NCI-H226 (cell line): ENCODE measurements at regions not wholly inside any gene's neighbourhood (a gene's known extent, or its start where the extent isn't known, plus 50 kb on each side); places are given as distances from the start of the nearest gene placed in this dataset.
"Not testable (repeated sequence)": the region's sequence is repeated elsewhere in the genome, so short reads cannot be mapped to it uniquely, and the experiment has no call there.

ENCODE experiments used
- DNase-seq: peaks from one replicate; pipeline ENCODE4 v3.0.0-alpha.2; 2015

- DNase-seq: not testable (repeated sequence)
Measured at GRCh38 chr6:23854154-23854553, 271.9 kb upstream of the NRSN1 start.

DNA sequence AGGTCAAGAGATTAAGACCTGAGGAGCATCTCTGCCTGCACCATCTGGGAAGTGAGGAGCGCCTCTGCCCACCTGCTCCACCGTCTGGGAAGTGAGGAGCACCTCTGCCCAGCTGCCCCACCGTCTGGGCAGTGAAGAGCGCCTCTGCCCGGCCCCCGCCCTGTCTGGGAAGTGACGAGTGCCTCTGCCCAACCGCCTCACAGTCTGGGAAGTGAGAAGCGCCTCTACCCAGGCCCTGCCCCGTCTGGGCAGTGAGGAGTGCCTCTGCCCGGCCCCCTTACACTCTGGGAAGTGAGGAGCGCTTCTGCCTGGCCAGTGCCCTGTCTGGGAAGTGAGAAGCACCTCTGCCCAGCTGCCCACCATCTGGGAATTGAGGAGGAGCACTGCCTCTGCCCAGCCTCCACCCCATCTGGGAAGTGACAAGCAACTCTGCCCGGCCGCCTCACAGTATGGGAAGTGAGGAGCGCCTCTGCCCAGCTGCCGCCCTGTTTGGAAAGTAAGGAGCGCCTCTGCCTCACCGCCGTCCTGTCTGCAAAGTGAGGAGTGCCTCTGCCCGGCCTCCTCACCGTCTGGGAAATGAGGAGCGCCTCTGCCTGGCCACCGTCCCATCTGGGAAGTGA lies 270.4 kb upstream of the NRSN1 start:
- no peak for DNase-seq

DNA sequence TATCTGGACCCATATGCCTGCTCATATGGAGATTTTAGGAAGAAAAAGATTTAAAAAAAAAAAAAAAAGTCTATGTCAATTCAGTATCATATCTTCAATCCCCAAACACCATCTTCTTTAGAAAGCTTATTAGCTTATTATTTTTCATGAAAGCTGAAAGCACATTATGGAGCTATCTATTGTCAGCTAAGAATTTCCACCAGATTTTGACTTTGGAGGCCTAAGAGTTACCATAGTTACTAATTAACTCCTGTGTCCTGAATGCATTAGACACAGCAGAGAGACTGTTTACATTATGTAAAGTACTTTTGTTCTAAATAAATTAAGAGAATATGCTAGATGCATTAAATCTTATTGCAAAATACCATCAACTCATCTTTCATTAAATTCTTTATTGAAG lies 255.5 kb upstream of the NRSN1 start:
- no peak for DNase-seq

DNA sequence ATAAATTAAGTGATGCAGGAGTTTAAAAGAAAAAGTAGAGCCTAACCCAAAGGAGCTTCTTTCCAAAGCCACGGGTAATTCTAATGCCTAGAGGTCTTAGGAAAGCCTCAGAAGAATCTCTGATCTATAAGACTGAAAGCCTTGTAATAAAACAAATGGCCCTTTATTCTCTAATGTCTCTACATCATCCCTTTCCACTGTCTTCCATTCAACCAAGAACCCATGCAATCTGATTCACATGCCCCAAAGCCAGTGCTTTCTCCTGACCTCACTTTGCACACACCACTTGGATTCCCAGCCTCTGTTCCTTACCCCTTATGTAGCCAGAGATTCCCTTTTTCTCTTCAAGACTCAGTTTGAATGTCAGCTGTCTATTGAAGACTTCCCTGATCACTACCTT lies 252.9 kb upstream of the NRSN1 start:
- no peak for DNase-seq

DNA sequence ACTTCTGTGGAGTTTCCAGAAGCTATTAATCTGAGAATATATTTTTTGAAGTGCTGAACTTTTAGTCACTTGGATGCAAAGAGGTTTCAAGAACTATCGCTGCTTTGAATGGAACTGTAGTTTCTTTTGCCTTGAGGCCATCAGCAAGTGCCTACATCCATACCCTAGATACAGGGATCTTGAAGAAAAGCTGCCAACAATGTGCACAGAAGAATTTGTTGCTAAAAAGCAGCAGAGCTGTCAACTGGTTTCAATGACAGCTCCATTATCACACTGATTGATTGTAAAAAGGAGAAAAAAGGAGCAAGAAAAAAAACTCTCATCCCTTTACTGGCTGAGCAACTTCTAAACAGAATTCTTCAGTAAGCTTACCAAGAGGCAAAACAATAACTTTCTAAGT lies 251.0 kb upstream of the NRSN1 start:
- DNase-seq: no peak

DNA sequence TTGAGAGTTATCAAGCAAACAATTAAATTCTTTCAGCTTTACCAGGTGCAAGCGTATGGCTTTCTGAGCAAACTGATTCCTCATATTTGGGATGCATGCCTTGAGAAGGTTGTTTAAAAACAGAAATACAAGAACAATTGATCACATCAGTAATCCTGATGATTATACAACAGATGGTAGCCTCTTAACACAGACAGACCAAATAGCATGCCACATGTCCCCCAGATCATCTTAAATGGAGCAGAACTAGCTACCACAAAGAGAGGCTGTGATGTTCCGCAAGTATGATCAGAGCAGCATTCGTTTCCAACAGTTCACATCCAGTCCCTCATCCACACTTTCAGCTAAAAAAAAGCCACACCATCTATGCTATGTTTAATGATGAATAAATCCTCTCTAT lies 246.2 kb upstream of the NRSN1 start:
- DNase-seq: no peak

DNA sequence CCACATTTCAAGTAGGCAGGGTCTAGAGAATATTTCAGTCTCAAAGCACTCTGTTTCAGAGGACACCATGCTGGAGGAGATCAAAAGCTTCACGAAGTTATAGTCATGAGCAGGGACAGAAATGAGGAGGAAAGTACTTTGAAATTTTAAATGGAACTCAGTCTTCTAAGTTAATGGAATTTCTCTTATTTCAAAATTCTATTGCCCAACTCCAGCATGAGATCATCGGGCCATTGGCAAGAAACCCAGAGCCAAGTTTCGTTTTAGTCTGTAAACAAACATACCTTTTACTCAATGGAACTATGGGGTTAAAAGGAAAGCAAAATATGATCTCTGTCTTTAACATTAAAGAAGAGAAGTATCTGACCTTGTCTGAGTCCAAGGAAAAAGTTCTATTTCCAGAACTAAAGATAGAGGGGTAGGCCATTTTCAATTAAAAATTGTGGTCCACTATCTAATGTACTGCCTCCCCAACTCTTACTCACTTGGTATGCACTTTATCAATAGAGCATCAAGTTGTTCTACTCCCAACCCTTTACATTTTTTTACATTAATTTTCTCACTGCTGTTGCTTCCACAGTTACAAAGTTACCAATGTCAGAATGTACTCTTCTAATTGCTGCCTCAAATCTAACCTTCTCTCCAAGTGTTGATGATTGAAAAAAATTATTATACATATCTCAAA lies 235.3 kb upstream of the NRSN1 start:
- no peak for DNase-seq

DNA sequence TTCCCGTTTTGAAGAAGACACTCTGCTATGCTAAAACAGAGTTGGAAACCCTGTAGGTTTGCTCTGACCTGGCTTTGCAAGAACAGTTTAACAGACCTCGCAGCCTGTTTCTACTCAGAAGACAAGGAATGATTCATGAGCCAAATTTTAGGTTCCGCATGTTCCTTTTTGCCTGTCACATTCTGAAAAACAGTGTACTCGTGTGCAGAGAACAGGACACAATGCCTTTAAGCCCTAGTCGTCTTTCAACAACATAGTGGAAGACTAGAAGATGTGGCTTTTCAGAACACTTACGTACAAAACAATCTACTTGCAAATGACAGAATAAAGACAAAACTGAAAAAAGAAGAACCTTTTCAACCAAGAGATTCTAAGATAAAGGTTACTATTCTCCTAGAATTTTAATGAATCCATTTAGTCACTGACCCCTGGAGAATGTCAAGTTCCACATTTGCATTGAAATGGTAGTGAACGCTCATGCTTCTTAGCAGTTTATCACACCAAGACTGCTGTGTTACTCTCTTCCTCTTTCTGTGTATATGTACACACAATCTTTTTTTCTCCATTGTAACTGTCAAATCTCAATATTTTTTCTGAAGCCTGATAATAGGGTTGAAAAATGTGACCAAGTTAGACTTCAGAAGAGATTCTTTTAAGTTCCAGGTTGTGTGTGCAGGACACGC lies 220.7 kb upstream of the NRSN1 start:
- no peak for DNase-seq

DNA sequence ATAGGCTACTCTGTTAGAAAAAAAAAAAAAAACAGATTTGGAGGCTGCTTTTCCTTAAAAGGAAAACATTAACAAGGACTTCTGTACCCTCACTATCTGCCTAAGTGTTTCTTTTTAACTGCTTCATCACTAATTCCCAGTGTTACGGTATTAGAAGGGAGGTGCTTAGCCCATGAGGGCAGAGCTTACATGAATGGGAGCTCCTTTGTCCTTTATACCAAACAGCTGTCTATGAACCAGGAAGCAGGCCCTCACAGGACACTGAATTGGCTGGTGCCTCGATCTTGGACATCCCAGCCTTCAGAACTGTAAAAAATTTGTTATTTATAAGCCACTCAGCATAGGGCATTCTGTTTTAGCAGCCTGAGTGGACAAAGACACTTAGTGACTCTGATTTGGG lies 215.6 kb upstream of the NRSN1 start:
- DNase-seq: no peak

DNA sequence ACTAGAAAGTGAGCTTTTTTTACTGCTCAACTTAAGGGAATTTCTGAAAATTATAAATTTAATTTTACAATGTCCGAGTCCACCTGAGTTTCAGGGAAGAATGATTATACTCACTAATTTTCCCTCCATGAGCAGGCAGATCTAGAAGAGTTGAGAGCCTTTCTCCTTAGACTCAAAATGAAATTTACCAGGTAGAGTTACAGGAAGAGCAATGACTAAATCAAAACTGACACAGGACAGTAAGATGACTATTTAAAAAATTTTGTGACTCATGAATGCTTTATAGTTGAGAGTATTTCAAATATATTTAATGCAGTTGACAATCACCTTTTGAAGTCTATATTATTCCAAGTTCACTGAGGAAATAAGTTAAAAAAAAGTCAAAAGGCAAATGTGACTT lies 198.1 kb upstream of the NRSN1 start:
- no peak for DNase-seq

- DNase-seq: no peak
Measured at GRCh38 chr6:23929201-23929600, 196.8 kb upstream of the NRSN1 start.

GRCh38 chr6:23940466-23940865 lies 185.5 kb upstream of the NRSN1 start:
- no peak for DNase-seq

DNA sequence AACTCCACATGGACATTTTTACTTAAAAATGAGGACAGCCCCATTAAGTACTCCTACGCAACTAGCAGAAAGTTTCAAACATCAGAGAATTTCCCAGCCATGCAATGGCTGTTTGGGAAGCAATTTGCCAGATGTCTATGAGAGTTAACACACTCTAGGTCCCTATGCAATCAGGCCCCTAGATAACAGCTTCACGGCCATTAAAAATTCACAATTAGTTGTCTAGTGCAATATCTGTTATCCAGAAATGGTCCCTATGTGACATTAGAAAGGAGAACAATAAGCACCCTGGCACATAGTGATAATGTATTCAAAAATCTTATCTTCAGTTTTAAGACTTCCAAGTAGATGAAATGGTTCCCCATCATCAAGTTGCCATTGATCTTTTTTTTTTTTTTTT lies 174.3 kb upstream of the NRSN1 start:
- DNase-seq: no peak

- DNase-seq: no peak
Measured at GRCh38 chr6:23952245-23952644, 173.8 kb upstream of the NRSN1 start.

DNA sequence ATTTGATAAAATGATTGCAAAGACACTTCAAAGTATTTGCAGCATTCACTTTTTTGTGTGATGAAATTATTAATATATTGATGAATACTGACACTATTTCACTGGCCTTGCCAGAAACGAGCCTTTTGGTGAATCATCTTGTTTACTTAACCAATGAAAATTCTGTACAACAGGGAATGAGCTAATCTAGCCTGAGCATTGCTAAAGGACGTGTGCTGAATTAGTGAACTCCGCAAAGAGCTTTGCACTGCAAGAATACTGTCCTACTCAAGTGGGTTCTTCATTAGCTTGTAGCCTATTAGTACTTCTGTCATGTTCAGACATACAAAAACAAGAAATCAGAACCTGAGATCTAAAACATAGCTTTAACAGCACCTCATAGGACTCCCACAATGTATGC lies 172.0 kb upstream of the NRSN1 start:
- DNase-seq: no peak

DNA sequence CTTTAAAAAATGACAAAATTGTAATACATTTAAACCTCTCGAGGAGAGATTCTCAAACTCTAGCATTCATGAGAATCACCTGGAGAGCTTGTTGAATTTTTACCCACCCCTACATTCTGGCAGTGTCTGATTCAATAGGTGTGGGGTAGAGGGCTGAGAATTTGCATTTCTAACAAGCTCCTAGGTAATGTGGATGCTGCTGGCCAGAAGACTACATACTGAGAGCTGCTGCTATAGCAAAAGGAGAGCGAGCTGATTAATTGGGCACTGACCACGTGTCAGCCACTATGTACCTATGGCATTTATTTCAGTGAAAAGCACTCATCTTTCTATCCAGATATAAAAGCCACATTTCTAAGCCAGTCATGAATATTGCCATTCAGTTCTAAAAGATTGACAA lies 169.0 kb upstream of the NRSN1 start:
- no peak for DNase-seq

- DNase-seq: no peak
Measured at GRCh38 chr6:23964865-23965264, 161.2 kb upstream of the NRSN1 start.

GRCh38 chr6:23969344-23969743 lies 156.7 kb upstream of the NRSN1 start:
- no peak for DNase-seq

DNA sequence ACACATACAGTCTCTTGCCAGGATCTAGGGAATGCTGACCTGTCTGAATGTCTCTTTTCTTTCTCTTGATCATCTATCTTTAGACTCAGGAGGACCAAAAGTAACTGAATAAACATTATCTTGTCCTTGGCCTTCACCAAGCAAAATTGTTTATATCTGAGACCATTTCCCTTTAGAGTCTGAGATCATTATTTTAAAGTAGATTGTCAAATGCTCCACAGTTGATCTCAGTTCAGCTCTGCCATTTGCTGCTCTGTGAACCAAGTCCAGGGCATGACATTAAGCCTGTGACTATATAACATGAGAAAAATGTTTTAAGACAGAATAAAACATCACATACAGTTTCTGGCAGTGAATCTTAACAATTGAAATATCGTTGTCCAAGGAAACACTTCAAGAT lies 148.3 kb upstream of the NRSN1 start:
- no peak for DNase-seq

DNA sequence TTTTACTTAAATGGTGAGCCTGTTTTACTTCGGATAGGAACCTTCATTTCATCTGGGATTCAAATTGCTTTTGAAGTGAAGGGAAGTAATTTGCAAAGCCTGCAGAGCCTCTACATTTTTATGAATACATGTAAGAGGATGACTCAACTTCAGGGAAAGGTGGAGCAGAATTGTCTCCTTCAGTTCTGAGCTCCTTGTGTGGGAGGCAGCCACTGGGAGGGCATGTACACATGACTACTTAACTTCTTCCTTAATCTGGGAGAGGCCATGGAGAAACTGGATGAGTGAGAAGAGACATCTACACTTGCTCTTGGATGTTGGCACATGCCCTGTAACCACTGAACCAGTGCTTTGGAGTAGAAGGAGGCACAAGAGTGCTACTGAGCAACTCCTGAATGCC lies 145.1 kb upstream of the NRSN1 start:
- no peak for DNase-seq

GRCh38 chr6:23981923-23982322 lies 144.1 kb upstream of the NRSN1 start:
- no peak for DNase-seq

- no peak for DNase-seq
Measured at GRCh38 chr6:23983735-23984134, 142.3 kb upstream of the NRSN1 start.

DNA sequence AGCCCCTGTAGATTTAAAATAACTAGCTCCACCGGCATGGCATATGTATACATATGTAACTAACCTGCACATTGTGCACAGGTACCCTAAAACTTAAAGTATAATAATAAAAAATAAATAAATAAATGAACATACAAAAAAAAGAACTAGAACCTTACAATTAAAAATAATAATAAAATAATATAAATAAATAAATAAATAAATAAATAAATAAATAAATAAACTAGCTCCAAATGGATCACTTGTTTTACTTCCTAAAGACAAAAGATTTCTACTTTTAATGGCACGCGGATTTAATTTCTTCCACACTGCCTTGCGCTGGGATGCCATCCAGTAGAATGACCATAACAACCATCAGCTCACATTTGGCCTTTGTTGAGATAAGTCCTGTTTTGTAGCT lies 141.0 kb upstream of the NRSN1 start:
- no peak for DNase-seq

DNA sequence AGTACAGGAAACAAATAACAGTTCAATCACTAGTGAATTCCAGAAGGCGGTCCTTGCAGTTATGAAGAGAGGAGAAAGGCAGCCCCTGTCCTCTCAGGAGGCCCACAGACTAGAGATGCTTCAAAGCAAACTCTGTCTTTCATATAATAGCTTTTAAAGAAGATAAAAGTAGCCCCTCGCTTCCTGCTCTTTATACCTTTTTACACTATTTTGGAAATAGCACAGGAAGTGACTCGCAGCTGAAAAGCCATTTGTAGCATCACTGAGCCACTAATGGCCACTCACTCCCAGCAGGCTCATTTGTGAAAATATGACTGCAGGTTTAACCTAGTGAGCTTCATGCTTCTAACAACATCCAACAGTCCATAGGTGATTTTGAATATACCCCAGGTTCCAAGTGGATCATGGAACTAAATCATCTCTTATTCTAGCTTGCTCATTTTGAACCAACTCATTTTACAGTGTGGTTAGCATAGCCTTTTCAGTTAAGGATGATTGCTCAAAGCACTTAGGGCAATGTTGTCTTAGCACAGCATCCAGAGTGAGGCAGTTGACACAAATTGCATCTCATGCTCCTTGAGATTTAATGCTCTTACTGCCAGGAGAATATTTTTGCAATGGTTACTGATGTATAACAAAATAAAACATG lies 136.0 kb upstream of the NRSN1 start:
- no peak for DNase-seq
